Gastrocnemius medialis (tissue), 4 donors: ENCODE measurements at regions not wholly inside any gene's neighbourhood (a gene's known extent, or its start where the extent isn't known, plus 50 kb on each side); places are given as distances from the start of the nearest gene placed in this dataset.

Experiments used
- ATAC-seq, 2 donors: fragments of 150-250 bp; one replicate each; pipeline ENCODE4 v1.9.1; 2016
- DNase-seq, 2 donors: peaks; one replicate each; pipeline ENCODE4 v3.0.0-alpha.2; 2019
- H3K27ac ChIP-seq, 4 donors: fragments of 200-600 bp; sonication (generic); 1 replicate in 1 of 4; 2 replicates in 3 of 4; pipeline ENCODE4 v1.5.1; 2016 to 2018; ENCODE audit warnings: mild to moderate bottlenecking in 2 of 4, moderate library complexity in 1 of 4
- H3K27me3 ChIP-seq, 3 donors: fragments of 200-600 bp; sonication (generic) in 2 of 3; 1 replicate in 1 of 3; 2 replicates in 2 of 3; pipeline versions ENCODE4 v1.5.1 to v1.6.0; 2016 to 2019; ENCODE audit warnings: mild to moderate bottlenecking in 1 of 3, moderate library complexity in 1 of 3
- H3K36me3 ChIP-seq, 2 donors: fragments of 200-600 bp; sonication (generic) in 1 of 2; one replicate each; pipeline ENCODE4 v1.5.1; 2017 to 2018
- H3K4me1 ChIP-seq, 2 donors: fragments of 200-600 bp; sonication (generic) in 1 of 2; one replicate each; pipeline ENCODE4 v1.5.1; 2016 to 2017; ENCODE audit warnings: mild to moderate bottlenecking in 2 of 2
- H3K4me3 ChIP-seq, 4 donors: fragments of 200-600 bp; sonication (generic) in 3 of 4; 1 replicate in 1 of 4; 2 replicates in 3 of 4; pipeline ENCODE4 v1.5.1; 2016 to 2019; ENCODE audit warnings: mild to moderate bottlenecking in 2 of 4
- H3K9me3 ChIP-seq, 3 donors: fragments of 200-600 bp; sonication (generic) in 2 of 3; 1 replicate in 1 of 3; 2 replicates in 2 of 3; pipeline ENCODE4 v1.5.1; 2016 to 2019
- CTCF ChIP-seq, 5 experiments: fragments of 450-650 bp in 3 of 5; fragments of 200-600 bp in 2 of 5; sonication (generic) in 2 of 5; IDR thresholded peaks in 4 of 5; conservative IDR thresholded peaks in 1 of 5; 1 replicate in 4 of 5; 2 replicates in 1 of 5; pipeline ENCODE4 v1.5.1; 2016 to 2019; ENCODE audit warnings: antibody characterized with exemption in 5 of 5, mild to moderate bottlenecking in 3 of 5, moderate library complexity in 3 of 5
- POLR2A ChIP-seq, 2 donors: fragments of 450-650 bp; IDR thresholded peaks; one replicate each; pipeline ENCODE4 v1.6.1; 2017; ENCODE audit warnings: antibody characterized with exemption in 2 of 2, mild to moderate bottlenecking in 2 of 2, moderate library complexity in 2 of 2
- in situ Hi-C, 4 donors: fragments of 200-750 bp; cut with MboI; loops; one replicate each; pipeline versions ENCODE4 v1.15.0 to v1.8.0; 2017; ENCODE audit warnings: low sequenced_read_pairs in 4 of 4
- intact Hi-C: fragments of 100-400 bp; cut with DNase I; formaldehyde crosslinking; loops from one replicate; pipeline ENCODE4 v1.15.1; 2023; ENCODE audit warnings: low total_unique reads

- Histone ChIP-seq H3K4me3 (no peak overlapping the region), H3K36me3 (no peaks in the 10 kb centered on the region), H3K27ac (no peak overlapping the region), H3K27me3 (no peaks in the 10 kb centered on the region), H3K4me1 (no peaks in the 10 kb centered on the region), H3K9me3 (no peaks in the 10 kb centered on the region)
- intact Hi-C loops (no loop called here), in situ Hi-C loops (no loop called here)
- no peak for TF ChIP-seq POLR2A (IDR thresholded peaks at IDR 0.05)
- TF ChIP-seq CTCF (IDR thresholded peaks at IDR 0.05 in 4 of 5, conservative IDR thresholded peaks at IDR 0.05 in 1 of 5), result no peak
- DNase-seq, result no peak
- ATAC-seq, result no peak
Measured at GRCh38 chr4:67040315-67040714, 505.0 kb downstream of the CENPC start.

- Histone ChIP-seq H3K4me1 (no peaks in the 10 kb centered on the region), H3K27ac (no peak overlapping the region), H3K27me3 (no peaks in the 10 kb centered on the region), H3K4me3 (no peak overlapping the region), H3K36me3 (no peaks in the 10 kb centered on the region), H3K9me3 (no peaks in the 10 kb centered on the region)
- in situ Hi-C loops, result no loop called here
- intact Hi-C loops, result no loop called here
- no peak for ATAC-seq
- no peak for DNase-seq
- no peak for TF ChIP-seq POLR2A (IDR thresholded peaks at IDR 0.05)
- no peak for TF ChIP-seq CTCF (IDR thresholded peaks at IDR 0.05 in 4 of 5, conservative IDR thresholded peaks at IDR 0.05 in 1 of 5)
Measured at GRCh38 chr4:67038228-67038566, 507.1 kb downstream of the CENPC start.

GRCh38 chr4:67037504-67038227 is 507.6 kb downstream of the CENPC start:
- TF ChIP-seq CTCF (IDR thresholded peaks at IDR 0.05 in 4 of 5, conservative IDR thresholded peaks at IDR 0.05 in 1 of 5) (no peak), POLR2A (IDR thresholded peaks at IDR 0.05) (no peak)
- no peaks in the 10 kb centered on the region for H3K27me3 ChIP-seq
- ATAC-seq (no peak), DNase-seq (no peak)
- H3K4me1 ChIP-seq, result no peaks in the 10 kb centered on the region
- no peak overlapping the region for H3K27ac ChIP-seq
- no peaks in the 10 kb centered on the region for H3K9me3 ChIP-seq
- H3K4me3 ChIP-seq, result no peak overlapping the region
- intact Hi-C loops, result no loop called here
- in situ Hi-C loops, result no loop called here
- H3K36me3 ChIP-seq, result no peaks in the 10 kb centered on the region

DNA sequence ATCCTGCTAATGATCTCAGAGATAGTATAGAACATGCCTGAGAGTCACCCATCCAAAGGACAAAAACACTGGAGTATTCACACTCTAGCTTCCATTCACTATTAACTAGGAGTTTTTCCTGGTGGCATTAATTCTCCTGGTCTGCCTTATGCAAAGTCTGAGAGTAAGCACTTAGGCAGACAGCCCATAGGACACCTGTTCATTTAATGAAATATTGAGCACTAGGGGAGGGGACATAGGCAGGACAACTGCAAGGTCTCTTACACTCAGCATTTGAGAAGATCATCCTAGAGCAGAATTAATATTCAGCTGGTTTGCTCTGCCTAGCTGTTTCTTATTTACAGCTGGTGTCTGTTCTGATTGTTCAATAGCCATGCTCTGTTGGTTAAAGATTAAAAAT is 508.5 kb downstream of the CENPC start:
- ATAC-seq, result no peak
- Histone ChIP-seq H3K27ac (no peak overlapping the region), H3K36me3 (no peaks in the 10 kb centered on the region), H3K9me3 (no peaks in the 10 kb centered on the region), H3K4me3 (no peak overlapping the region), H3K27me3 (no peaks in the 10 kb centered on the region), H3K4me1 (no peaks in the 10 kb centered on the region)
- DNase-seq, result no peak
- intact Hi-C loops (no loop called here), in situ Hi-C loops (no loop called here)
- TF ChIP-seq CTCF (IDR thresholded peaks at IDR 0.05 in 4 of 5, conservative IDR thresholded peaks at IDR 0.05 in 1 of 5) (no peak), POLR2A (IDR thresholded peaks at IDR 0.05) (no peak)

DNA sequence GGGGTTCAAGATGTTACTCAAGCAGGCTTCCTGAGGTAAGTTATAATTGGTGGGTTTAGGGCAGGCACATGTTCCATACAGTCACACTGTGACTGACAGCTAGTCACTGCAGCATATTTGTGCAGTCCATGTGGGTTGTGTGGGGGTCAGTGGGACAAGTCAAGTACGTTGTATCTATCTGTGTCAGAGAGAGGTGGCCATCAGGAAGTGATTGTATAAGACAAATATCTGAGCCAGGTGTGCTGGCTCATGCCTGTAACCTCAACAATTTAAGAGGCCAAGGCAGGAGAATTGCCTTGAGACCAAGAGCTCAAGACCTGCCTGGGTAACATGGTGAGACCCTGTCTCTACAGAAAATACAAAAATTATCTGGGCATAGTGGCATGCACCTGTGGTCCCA is 509.3 kb downstream of the CENPC start:
- Histone ChIP-seq H3K27ac (no peak overlapping the region), H3K4me3 (no peak overlapping the region), H3K27me3 (no peaks in the 10 kb centered on the region), H3K36me3 (no peaks in the 10 kb centered on the region), H3K4me1 (no peaks in the 10 kb centered on the region), H3K9me3 (no peaks in the 10 kb centered on the region)
- intact Hi-C loops, result no loop called here
- ATAC-seq (no peak), DNase-seq (no peak)
- TF ChIP-seq CTCF (IDR thresholded peaks at IDR 0.05 in 4 of 5, conservative IDR thresholded peaks at IDR 0.05 in 1 of 5) (no peak), POLR2A (IDR thresholded peaks at IDR 0.05) (no peak)
- in situ Hi-C loops, result no loop called here
